ENCODE measurements at regions not wholly inside any gene's neighbourhood (a gene's known extent, or its start where the extent isn't known, plus 50 kb on each side); places are given as distances from the start of the nearest gene placed in this dataset.

- TF ChIP-seq GRHL2 (CRISPR knock-in tag; IDR thresholded peaks at IDR 0.05; ENCODE audit: insufficient replicate concordance, severe bottlenecking) (no peak), ZNF281 (CRISPR knock-in tag; IDR thresholded peaks at IDR 0.05) (no peak), STAT6 (CRISPR knock-in tag; conservative IDR thresholded peaks at IDR 0.05; ENCODE audit: low read depth) (no peak), TEAD1 (CRISPR knock-in tag; IDR thresholded peaks at IDR 0.05) (no peak)
Measured at GRCh38 chr13:111589321-111589720, 268.9 kb downstream of the TEX29 start (continued).

- TF ChIP-seq IRF1 (CRISPR knock-in tag; IDR thresholded peaks at IDR 0.05) = no peak
- no peak for TF ChIP-seq HMGXB4 (CRISPR knock-in tag; IDR thresholded peaks at IDR 0.05)
- TF ChIP-seq ZNF281 (CRISPR knock-in tag; IDR thresholded peaks at IDR 0.05) = no peak
- Mint-ChIP-seq H3K27ac (no peak overlapping the region), H3K27me3 (ENCODE audit: low read depth) (no peaks in the 10 kb centered on the region; the same call in 1 of the 2 replicates), H3K36me3 (peaks cover 4% of the 10 kb centered on the region), H3K9me3 (peaks cover 30% of the 10 kb centered on the region), H3K4me1 (no peaks in the 10 kb centered on the region), H3K4me3 (no peak overlapping the region)
- ChIA-PET POLR2A (no interaction called here), CTCF (no interaction called here)
- ATAC-seq (no peak), DNase-seq (ENCODE audit: low spot score) (no peak)
Measured at GRCh38 chr13:111589992-111590391, 269.6 kb downstream of the TEX29 start.

- Mint-ChIP-seq H3K27me3 (ENCODE audit: low read depth) (peaks cover 5% of the 10 kb centered on the region), H3K27ac (no peak overlapping the region), H3K9me3 (peaks cover 38% of the 10 kb centered on the region), H3K36me3 (peaks cover 7% of the 10 kb centered on the region), H3K4me1 (no peaks in the 10 kb centered on the region), H3K4me3 (no peak overlapping the region)
- CTCF ChIA-PET = no interaction called here
- DNase-seq (ENCODE audit: low spot score) (no peak), ATAC-seq (no peak)
- POLR2A ChIA-PET = no interaction called here
- TF ChIP-seq KAT7 (CRISPR knock-in tag; IDR thresholded peaks at IDR 0.05; ENCODE audit: borderline replicate concordance) (no peak), RORB (CRISPR knock-in tag; IDR thresholded peaks at IDR 0.05) (no peak), ZNF219 (CRISPR knock-in tag; IDR thresholded peaks at IDR 0.05; ENCODE audit: borderline replicate concordance) (no peak), FOXJ3 (CRISPR knock-in tag; IDR thresholded peaks at IDR 0.05; ENCODE audit: borderline replicate concordance) (no peak), ATF2 (CRISPR knock-in tag; IDR thresholded peaks at IDR 0.05; ENCODE audit: borderline replicate concordance, low read depth) (no peak), CBFB (CRISPR knock-in tag; IDR thresholded peaks at IDR 0.05; ENCODE audit: low read depth) (no peak), HMGXB4 (CRISPR knock-in tag; IDR thresholded peaks at IDR 0.05) (no peak), USF2 (CRISPR knock-in tag; IDR thresholded peaks at IDR 0.05) (no peak), ERG (CRISPR knock-in tag; IDR thresholded peaks at IDR 0.05) (no peak)
Measured at GRCh38 chr13:111590796-111591195, 270.4 kb downstream of the TEX29 start.

Data from WTC11 (cell line).